ENCODE measurements at regions not wholly inside any gene's neighbourhood (a gene's known extent, or its start where the extent isn't known, plus 50 kb on each side); places are given as distances from the start of the nearest gene placed in this dataset.

DNA sequence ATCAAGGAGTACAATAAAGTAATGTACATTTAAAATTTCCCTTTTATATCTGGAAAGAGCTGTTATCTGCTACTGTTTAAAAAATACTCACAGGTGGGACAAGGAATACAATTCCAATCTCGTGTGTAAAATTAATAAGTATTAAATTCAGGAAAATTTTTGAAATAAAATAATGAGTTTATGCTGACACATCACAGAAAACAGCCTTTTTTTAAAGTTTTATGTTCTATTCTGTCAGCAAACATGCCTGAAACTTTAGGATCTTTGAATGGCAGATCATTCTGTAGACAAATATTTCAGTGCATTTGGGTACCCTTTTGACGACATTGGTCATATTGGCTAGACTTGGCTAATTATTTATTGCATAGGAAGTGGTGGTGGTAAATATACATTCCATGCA is 254.4 kb upstream of the ETAA1 start:
- TF ChIP-seq, protein P1, sequence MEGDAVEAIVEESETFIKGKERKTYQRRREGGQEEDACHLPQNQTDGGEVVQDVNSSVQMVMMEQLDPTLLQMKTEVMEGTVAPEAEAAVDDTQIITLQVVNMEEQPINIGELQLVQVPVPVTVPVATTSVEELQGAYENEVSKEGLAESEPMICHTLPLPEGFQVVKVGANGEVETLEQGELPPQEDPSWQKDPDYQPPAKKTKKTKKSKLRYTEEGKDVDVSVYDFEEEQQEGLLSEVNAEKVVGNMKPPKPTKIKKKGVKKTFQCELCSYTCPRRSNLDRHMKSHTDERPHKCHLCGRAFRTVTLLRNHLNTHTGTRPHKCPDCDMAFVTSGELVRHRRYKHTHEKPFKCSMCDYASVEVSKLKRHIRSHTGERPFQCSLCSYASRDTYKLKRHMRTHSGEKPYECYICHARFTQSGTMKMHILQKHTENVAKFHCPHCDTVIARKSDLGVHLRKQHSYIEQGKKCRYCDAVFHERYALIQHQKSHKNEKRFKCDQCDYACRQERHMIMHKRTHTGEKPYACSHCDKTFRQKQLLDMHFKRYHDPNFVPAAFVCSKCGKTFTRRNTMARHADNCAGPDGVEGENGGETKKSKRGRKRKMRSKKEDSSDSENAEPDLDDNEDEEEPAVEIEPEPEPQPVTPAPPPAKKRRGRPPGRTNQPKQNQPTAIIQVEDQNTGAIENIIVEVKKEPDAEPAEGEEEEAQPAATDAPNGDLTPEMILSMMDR (IDR thresholded peaks at IDR 0.05; ENCODE audit: low read length) = no peak
- no peak for TF ChIP-seq EZH2 (optimal IDR thresholded peaks at IDR 0.05; ENCODE audit: low read depth, low read length)

Data from MM.1S (cell line).